Right kidney (tissue), 1 donor: ENCODE measurements at regions not wholly inside any gene's neighbourhood (a gene's known extent, or its start where the extent isn't known, plus 50 kb on each side); places are given as distances from the start of the nearest gene placed in this dataset.

ENCODE experiments used
- DNase-seq: peaks from one replicate; pipeline ENCODE4 v3.0.0-alpha.2; 2016

DNA sequence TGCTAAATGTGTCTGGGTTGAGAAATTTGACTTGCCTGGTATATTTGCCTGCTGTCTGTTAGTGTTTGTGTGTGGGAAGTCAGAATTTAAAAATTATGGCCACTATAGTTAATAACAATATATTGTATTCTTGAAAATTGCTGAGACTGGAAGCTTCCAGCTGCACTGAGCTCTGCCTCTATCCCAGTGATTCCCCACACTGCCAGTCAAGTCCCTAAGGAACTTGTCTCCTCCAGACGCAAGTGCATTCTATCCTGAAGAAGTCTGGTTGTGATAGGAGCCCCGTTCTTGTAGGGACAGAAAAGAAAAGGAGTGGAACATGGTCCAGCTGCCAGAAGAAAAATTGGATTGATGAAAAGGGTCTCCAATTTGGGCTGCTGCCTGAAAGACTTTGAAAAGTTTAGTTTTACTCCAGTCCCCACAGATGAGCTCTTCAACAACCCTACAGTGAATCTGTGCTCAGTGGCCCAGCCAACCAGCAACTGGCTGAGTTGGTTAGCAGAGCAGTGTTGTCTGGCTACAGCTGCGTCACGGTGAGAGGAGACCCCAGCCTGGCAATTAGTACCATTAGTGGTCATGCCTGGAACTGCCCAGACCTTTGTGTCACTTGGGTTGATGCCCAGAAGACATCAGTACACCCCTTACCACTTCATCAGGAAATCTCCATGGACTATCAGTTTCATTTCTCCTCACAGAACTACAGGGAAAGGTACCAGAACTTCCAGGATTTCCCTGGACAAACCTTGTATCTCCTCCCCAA, 183.1 kb upstream of the MCHR2 start:
- peak; percentile 16 for DNase-seq

DNA sequence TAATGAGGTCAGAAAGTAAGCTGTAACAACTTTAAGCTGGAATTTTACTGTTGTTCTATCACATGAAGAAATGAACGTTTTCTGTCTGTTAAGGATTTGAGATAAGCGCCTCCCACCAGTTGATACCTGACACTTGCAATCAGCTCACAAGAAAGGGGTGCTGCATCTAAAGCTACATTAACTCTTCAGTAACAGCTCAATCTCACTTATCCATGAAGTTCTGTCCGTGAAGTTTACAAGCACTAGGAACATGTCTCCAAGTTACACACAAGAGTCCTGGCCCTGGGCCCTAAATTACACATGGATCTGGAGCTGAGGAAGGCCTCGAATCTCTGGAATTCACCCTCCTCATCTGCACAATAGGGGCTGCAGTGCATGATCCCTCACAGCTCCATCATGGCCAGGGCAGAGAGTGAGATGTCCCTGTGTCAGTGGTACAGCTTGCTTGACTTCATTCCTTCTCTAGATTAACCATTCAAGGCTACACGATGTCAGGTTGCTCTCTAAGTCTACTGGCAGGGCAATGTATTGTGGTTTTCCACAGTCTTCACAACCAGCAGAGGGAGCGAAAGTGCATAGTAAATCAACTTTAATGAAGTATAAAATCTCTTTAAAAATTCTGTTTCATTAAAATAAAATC, 182.4 kb upstream of the MCHR2 start:
- peak; percentile 68 for DNase-seq

DNA sequence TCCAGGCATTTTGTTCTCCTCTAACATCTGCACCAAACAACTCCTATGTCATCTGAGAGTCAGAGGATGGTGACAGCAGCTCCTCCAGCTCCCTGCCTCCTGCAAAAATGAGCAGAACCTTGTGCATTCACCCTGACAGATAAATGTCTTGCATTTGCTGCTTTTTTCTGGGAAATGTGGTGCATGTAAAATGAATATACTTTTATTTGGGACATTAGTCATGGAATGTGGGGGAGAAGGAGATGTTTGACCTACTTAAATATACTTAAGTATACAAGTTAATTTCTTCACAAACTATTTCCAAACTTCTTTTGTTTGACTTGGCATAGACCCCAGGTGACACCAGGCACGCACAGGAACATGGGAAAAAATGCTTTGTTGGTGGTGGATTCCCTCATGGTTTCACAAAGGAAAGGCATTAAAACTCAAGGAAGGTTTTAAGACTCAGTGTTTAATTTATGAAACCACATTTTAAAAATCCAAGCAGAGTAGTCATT, 181.8 kb upstream of the MCHR2 start:
- DNase-seq, result peak; percentile 45

GRCh38 chr6:100173211-100173610, 179.2 kb upstream of the MCHR2 start:
- no peak for DNase-seq

- no peak for DNase-seq
Measured at GRCh38 chr6:100172322-100172713, 178.3 kb upstream of the MCHR2 start.

GRCh38 chr6:100171533-100172321, 177.7 kb upstream of the MCHR2 start:
- no peak for DNase-seq

DNA sequence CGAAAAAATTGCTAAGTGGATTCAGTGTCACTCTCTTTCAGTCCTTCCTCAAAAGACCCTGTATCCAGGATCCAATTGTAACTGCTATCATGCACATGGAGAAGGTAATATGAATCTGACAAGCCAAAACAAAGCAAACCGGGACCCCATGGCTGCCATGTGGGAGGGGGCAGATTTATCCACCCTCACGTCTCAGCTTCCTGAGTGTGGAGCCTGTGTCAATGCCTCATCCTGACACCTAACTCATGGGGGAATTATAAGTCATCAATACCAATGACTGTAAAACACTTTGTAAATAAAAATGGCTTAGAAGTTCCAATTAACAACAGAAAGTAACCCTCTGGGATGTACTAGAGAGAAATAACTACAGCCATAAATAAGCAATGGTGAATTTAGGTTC, 174.1 kb upstream of the MCHR2 start:
- DNase-seq, result no peak

- DNase-seq, result no peak
Measured at GRCh38 chr6:100167585-100167984, 173.6 kb upstream of the MCHR2 start.

- no peak for DNase-seq
Measured at GRCh38 chr6:100166956-100167355, 172.9 kb upstream of the MCHR2 start.

- DNase-seq, result no peak
Measured at GRCh38 chr6:100165442-100165841, 171.4 kb upstream of the MCHR2 start.

DNA sequence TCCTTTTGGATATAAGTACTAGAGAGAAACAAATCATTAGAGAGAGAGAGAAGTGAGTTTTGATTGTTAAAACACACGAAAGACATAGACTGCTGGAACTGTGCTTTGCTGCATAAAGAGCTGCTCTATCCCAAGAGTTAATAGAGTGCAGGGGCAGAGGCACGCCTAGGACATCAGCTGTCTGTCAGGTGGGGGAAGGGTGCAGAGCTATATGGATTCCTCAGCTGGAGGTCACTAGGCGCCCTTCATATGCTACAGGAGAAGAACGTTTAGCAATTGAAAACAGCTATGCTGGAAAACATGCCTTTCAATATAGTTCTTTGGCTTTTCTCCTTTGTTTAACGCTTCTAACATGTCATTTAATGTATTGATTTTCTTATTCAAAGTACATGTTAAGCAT, 169.0 kb upstream of the MCHR2 start:
- no peak for DNase-seq

DNA sequence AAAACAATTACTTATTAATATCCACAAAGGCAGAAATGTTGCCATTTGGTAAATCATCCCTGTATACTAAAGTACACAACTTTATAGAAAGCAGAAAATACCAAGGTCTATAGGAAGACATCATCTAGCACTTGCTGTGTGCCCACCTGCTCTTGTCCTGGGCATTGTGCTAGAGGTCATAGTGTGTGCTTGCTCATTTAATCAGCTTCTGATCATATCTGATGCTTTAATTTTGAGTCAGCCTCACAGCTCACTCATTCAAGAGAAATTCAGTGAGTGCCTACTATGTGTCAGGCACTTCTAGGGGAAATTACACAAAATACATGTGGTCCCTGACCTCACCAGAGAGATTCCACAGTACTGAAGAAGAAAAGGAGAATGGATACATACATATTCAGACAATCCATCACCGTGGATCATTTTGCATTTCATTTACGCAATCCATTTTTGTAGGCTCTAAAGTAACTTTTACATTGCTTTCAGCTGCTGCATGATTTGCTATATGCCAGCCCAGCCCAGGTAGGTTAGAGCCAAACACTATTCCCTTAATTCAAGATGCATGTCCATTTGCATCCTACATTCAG, 167.9 kb upstream of the MCHR2 start:
- no peak for DNase-seq

DNA sequence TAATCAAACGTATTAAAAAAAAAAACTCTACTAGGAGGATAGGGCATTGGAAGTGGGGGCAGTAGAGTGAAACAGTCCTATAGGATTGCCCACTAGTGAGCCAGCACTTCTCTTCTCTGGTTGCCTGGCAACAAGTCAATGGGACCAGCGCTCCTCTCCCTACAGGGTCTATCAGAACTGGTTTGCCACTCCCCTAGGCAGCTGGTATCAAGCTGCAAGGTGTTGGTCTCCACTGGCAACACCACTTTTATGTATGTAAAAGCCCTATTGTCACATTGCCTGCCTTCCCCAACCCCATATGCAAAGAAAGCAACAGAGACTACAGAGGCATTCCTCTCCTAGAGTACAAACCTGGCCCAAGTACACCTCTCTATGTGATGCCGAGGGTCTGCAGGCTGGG, 166.9 kb upstream of the MCHR2 start:
- DNase-seq, result no peak

GRCh38 chr6:100155141-100155540, 161.1 kb upstream of the MCHR2 start:
- DNase-seq, result no peak

DNA sequence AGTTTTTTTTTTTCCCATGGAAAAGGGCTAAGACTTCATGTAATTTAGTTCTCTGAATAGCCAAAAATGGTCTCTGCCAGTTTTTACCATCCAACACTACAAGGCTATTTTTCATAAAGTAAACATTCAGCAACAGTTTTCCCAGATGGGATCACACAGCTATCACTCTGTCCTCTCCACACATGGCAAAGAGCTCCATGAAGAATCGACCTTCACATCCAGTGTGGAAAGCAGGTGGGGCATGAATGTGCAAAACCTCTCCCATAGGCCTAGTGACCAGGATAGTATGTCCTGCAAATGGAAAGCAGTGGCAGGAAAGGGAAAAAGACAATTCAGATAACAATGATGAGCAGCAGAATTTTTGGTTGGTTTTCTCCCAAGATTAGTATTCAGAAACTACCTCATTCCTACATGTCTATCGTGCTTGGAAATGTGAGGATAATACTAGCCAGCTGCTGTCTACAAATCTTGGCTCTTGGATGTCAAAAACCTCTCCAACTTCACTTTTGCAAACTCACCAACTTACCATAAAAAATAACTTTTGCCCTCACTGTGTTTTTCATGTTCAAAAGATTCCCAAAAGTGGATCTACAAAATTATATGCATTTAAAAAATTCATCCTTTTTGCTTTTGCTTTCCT, 159.7 kb upstream of the MCHR2 start:
- DNase-seq, result no peak

DNA sequence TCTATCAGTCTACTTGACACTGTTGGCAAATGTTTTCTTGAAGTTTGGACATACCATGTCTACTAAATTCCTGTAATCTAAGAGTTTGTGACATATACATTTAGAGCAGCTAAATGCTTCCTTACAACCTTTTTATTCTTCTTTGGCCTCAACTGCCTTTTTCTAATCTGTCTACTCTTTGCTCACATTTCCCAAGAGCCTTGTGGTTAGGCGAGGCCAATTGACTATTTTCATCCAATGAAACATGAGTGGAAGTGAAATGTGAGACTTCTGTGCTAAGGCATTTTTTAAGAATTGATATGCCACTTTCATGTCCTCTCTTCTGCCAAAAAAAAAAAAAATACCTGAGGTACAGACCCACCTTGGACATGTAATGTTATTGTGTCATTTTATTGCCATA, 158.2 kb upstream of the MCHR2 start:
- DNase-seq, result no peak

GRCh38 chr6:100144991-100145390, 151.0 kb upstream of the MCHR2 start:
- no peak for DNase-seq

- DNase-seq, result no peak
Measured at GRCh38 chr6:100138346-100139022, 144.5 kb upstream of the MCHR2 start.

DNA sequence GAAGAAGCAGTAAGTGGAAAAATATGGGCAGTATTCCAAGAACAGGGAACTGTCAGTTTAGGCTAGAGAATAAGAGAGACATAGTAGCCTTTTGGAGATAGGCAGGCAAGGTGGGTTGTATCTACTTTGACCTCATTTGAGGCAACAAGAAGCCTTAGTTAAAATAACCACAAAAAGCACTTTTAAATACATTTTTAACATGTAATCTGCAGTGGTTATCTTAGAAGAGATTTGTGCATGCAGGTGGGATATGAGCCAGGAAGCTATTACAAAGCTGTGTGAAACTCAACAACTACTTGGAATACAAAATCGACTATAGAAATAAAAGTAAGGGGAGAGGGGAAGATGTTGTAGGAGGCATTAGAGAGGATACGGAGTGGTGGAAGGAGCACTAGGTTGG, 143.7 kb upstream of the MCHR2 start:
- DNase-seq, result no peak

GRCh38 chr6:100136590-100136989, 142.6 kb upstream of the MCHR2 start:
- DNase-seq, result no peak

DNA sequence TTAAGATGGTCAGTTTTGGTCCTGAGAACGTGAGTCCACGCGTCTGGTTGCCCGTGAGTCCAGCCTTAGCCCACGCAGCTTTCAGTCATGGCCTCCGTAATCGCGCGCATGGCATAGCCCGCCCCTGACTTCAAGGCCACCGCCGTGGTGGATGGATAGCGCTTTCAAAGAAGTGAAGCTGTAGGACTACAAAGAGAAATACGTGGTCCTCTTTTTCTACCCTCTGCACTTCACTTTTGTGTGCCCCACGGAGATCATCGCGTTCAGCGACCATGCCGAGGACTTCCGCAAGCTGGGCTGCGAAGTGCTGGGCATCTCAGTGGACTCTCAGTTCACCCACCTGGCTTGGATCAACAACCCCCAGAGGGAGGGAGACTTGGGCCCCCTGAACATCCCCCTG, 142.0 kb upstream of the MCHR2 start:
- no peak for DNase-seq

DNA sequence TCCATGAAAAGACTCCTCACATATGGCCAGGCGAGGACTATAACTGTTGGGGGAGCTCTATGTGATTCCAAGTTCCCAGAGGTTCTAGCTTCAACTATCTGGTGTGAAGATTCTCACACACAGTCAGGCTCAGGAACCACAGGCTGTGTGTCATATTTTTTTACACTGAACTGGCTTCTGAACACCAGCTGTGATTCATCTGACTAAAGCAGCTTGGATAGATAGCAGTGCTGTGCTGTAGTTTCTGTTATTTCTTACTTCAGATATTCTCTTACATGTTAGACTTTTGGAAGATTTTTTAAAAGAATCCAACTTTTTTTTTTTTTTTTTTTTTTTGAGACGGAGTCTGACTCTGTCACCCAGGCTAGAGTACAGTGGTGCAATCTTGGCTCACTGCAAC, 140.7 kb upstream of the MCHR2 start:
- DNase-seq, result no peak
